IMR-90 (cell line): ENCODE measurements at regions not wholly inside any gene's neighbourhood (a gene's known extent, or its start where the extent isn't known, plus 50 kb on each side); places are given as distances from the start of the nearest gene placed in this dataset.

Experiments used
- ATAC-seq: fragments of 200-7000 bp; cut with Tn5 transposase; 2 replicates; pipeline ENCODE4 v1.9.1; 2020; ENCODE audit warnings: low read depth, mild to moderate bottlenecking, moderate library complexity
- BruUV-seq: library from RNA; stranded (reverse); fragments of 400-500 nt; replicated peaks from 2 replicates; lab custom pipeline; 2021; lab: Mats Ljungman, UMichigan
- CTCF ChIA-PET: fragments of 300-600 bp; formaldehyde crosslinking; extraction: SDS; loops from one replicate; lab custom pipeline; 2021; ENCODE audit warnings: antibody characterized with exemption; lab: Yijun Ruan, JAX
- POLR2A ChIA-PET: fragments of 300-600 bp; sonication (Branson Sonifier 250); formaldehyde crosslinking; loops from one replicate; lab custom pipeline; 2022; ENCODE audit warnings: antibody characterized with exemption; ENCODE audit not compliant: unreplicated experiment; lab: Charles Lee
- DNase-seq: peaks from one replicate; pipeline ENCODE4 v3.0.0; 2013
- H2AFZ ChIP-seq: replicated peaks from 2 replicates; pipeline ENCODE3; 2013; ENCODE audit warnings: low read length, mild to moderate bottlenecking; ENCODE audit not compliant: poor library complexity
- H2AK5ac ChIP-seq: 2 replicates; pipeline ENCODE4 v1.6.1; 2013; ENCODE audit warnings: low read depth, low read length, inconsistent platforms
- H2AK9ac ChIP-seq: replicated peaks from 2 replicates; pipeline ENCODE3; 2013; ENCODE audit warnings: mild to moderate bottlenecking, low read depth, low read length, moderate library complexity; ENCODE audit not compliant: poor library complexity
- H2BK120ac ChIP-seq: 2 replicates; pipeline ENCODE4 v1.6.1; 2013; ENCODE audit warnings: low read depth, low read length, inconsistent platforms
- H2BK15ac ChIP-seq: 3 replicates; pipeline ENCODE4 v1.6.1; 2013; ENCODE audit warnings: low read depth, low read length, inconsistent platforms
- H2BK20ac ChIP-seq: 2 replicates; pipeline ENCODE4 v1.6.1; 2013; ENCODE audit warnings: low read depth, mild to moderate bottlenecking, inconsistent platforms, low read length, moderate library complexity
- H2BK5ac ChIP-seq: 2 replicates; pipeline ENCODE4 v1.6.1; 2013; ENCODE audit warnings: mild to moderate bottlenecking, low read depth, low read length, inconsistent platforms; ENCODE audit not compliant: poor library complexity, severe bottlenecking
- H3K14ac ChIP-seq: replicated peaks from 2 replicates; pipeline ENCODE4 v1.6.1; 2013; ENCODE audit warnings: low read depth, low read length, inconsistent platforms
- H3K18ac ChIP-seq: 2 replicates; pipeline ENCODE4 v1.6.1; 2013; ENCODE audit warnings: low read depth, low read length, control low read depth
- H3K23ac ChIP-seq: 2 replicates; pipeline ENCODE4 v1.6.1; 2013; ENCODE audit warnings: low read depth, low read length, inconsistent platforms
- H3K27ac ChIP-seq: 2 replicates; pipeline ENCODE4 v1.5.1; 2013; ENCODE audit warnings: mild to moderate bottlenecking, control low read depth, low read length; ENCODE audit not compliant: insufficient read depth
- H3K27me3 ChIP-seq: 2 replicates; pipeline ENCODE4 v1.6.1; 2013; ENCODE audit warnings: low read length; ENCODE audit not compliant: control insufficient read depth, insufficient read depth
- H3K36me3 ChIP-seq: 2 replicates; pipeline ENCODE4 v1.6.1; 2013; ENCODE audit warnings: low read length, mixed read lengths; ENCODE audit not compliant: control insufficient read depth, insufficient read depth
- H3K4ac ChIP-seq: 2 replicates; pipeline ENCODE4 v1.6.1; 2013; ENCODE audit warnings: low read depth, low read length, inconsistent platforms
- H3K4me1 ChIP-seq: 2 replicates; pipeline ENCODE4 v1.6.1; 2013; ENCODE audit warnings: low read length, mixed read lengths; ENCODE audit not compliant: control insufficient read depth, insufficient read depth
- H3K4me2 ChIP-seq: 2 replicates; pipeline ENCODE4 v1.6.1; 2013; ENCODE audit warnings: low read depth, mild to moderate bottlenecking, control low read depth, low read length, moderate library complexity
- H3K4me3 ChIP-seq: 2 replicates; pipeline ENCODE4 v1.5.1; 2013; ENCODE audit warnings: low read depth, mild to moderate bottlenecking, control low read depth, low read length, moderate library complexity; ENCODE audit not compliant: insufficient read depth
- H3K56ac ChIP-seq: 2 replicates; pipeline ENCODE4 v1.6.1; 2013; ENCODE audit warnings: low read length, inconsistent platforms; ENCODE audit not compliant: insufficient read depth; ENCODE audit errors: extremely low read depth
- H3K79me1 ChIP-seq, 2 experiments: 2 replicates each; pipeline ENCODE4 v1.6.1; 2013; ENCODE audit warnings: low read length in 2 of 2, inconsistent platforms in 1 of 2, low read depth in 1 of 2
- H3K9ac ChIP-seq: 2 replicates; pipeline ENCODE4 v1.6.1; 2013; ENCODE audit warnings: low read depth, low read length, control low read depth
- H3K9me1 ChIP-seq: 2 replicates; pipeline ENCODE4 v1.6.1; 2013; ENCODE audit warnings: low read length, inconsistent platforms; ENCODE audit not compliant: insufficient read depth
- H3K9me3 ChIP-seq: 2 replicates; pipeline ENCODE4 v1.6.1; 2013; ENCODE audit warnings: low read length; ENCODE audit not compliant: control insufficient read depth, insufficient read depth
- H4K20me1 ChIP-seq: 2 replicates; pipeline ENCODE4 v1.6.1; 2013; ENCODE audit warnings: low read length, inconsistent platforms; ENCODE audit not compliant: insufficient read depth
- H4K5ac ChIP-seq: 2 replicates; pipeline ENCODE4 v1.6.1; 2013; ENCODE audit warnings: mild to moderate bottlenecking, low read depth, low read length, control low read depth
- H4K8ac ChIP-seq, 2 experiments: 2 replicates each; pipeline ENCODE4 v1.6.1; 2013; ENCODE audit warnings: low read depth in 2 of 2, low read length in 2 of 2, control low read depth in 1 of 2, inconsistent platforms in 1 of 2
- H4K91ac ChIP-seq: 2 replicates; pipeline ENCODE4 v1.6.1; 2013; ENCODE audit warnings: low read depth, low read length, inconsistent platforms; ENCODE audit not compliant: insufficient read depth
- CHD1 ChIP-seq: IDR thresholded peaks from 2 replicates; pipeline ENCODE4 v1.6.1; 2012; ENCODE audit warnings: low read depth, low read length, improper control_type of control experiment
- MAZ ChIP-seq: IDR thresholded peaks from 2 replicates; pipeline ENCODE4 v1.6.1; 2012; ENCODE audit warnings: low read depth, mild to moderate bottlenecking, low read length, improper control_type of control experiment, moderate library complexity, borderline replicate concordance
- WGBS, 2 experiments: methylation state at CpG; one replicate each; pipeline versions ENCODE4 v1.1.5 to v1.1.7; 2013; ENCODE audit warnings: missing lambda C conversion rate in 2 of 2; ENCODE audit not compliant: insufficient read length in 1 of 2; ENCODE audit errors: extremely low coverage in 2 of 2; 5-methylcytosine and 5-hydroxymethylcytosine counted together
- dilution Hi-C: fragments of 300-500 bp; cut with HindIII; formaldehyde crosslinking; loops from one replicate; pipeline ENCODE4 v1.14.3; 2018; ENCODE audit warnings: low sequenced_read_pairs; ENCODE audit not compliant: unreplicated experiment
- in situ Hi-C: fragments of 300-500 bp; cut with MboI; formaldehyde crosslinking; loops from 3 replicates; pipeline ENCODE4 v1.14.3; 2019; ENCODE audit warnings: low sequenced_read_pairs, inconsistent platforms, mixed read lengths
- intact Hi-C: fragments of 100-400 bp; cut with micrococcal nuclease; formaldehyde crosslinking; loops from 2 replicates; pipeline ENCODE4 v1.10.0; 2022

GRCh38 chr5:112549127-112549526 lies 130.1 kb upstream of the EPB41L4A start:
- Histone ChIP-seq H3K9me3 (no peaks in the 10 kb centered on the region), H2BK15ac (no peak overlapping the region), H3K9ac (no peak overlapping the region), H4K91ac (no peak overlapping the region), H4K20me1 (no peaks in the 10 kb centered on the region), H3K27ac (no peak overlapping the region), H2BK20ac (no peak overlapping the region), H3K23ac (no peak overlapping the region), H3K79me1 (no peaks in the 10 kb centered on the region), H2BK120ac (no peak overlapping the region), H3K18ac (no peak overlapping the region), H3K14ac (no peak overlapping the region), H2AK5ac (no peak overlapping the region), H3K9me1 (no peaks in the 10 kb centered on the region), H3K27me3 (peaks cover 11% of the 10 kb centered on the region), H3K4ac (no peak overlapping the region), H4K5ac (no peak overlapping the region), H3K36me3 (no peaks in the 10 kb centered on the region), H4K8ac (no peak overlapping the region), H3K4me3 (no peak overlapping the region), H2AFZ (no peak overlapping the region), H3K4me1 (no peaks in the 10 kb centered on the region; the same call in 1 of the 2 replicates), H2AK9ac (no peak overlapping the region), H2BK5ac (no peak overlapping the region), H3K56ac (no peak overlapping the region), H3K4me2 (no peak overlapping the region; the same call in 1 of the 2 replicates)
- ATAC-seq: no peak
- CTCF ChIA-PET: interaction anchor here (0.5 to 2.4 kb wide), 3 partner anchors 13 to 299 kb away, joined by 3 to 10 read pairs (median 3); no protein-coding TSS in a partner anchor
- dilution Hi-C loops: no loop called here
- no CpG with 5 or more reads among the region's 4 CpGs for WGBS, 2 experiments
- BruUV-seq: no TSS peak
- DNase-seq: no peak
- in situ Hi-C loops: no loop called here
- TF ChIP-seq CHD1: no peak
- no peak for TF ChIP-seq MAZ
- intact Hi-C loops: no loop called here
- POLR2A ChIA-PET: no interaction called here
